ENCODE measurements at regions not wholly inside any gene's neighbourhood (a gene's known extent, or its start where the extent isn't known, plus 50 kb on each side); places are given as distances from the start of the nearest gene placed in this dataset.

GRCh38 chr18:31244771-31245394 lies 73.1 kb upstream of the DSG1 start:
- TF ChIP-seq CTCF (conservative IDR thresholded peaks at IDR 0.05; ENCODE audit: low read length) = no peak
- TF ChIP-seq EZH2phosphoT487 (IDR thresholded peaks at IDR 0.05; ENCODE audit: borderline replicate concordance, low read depth, low read length) = no peak
